ENCODE measurements at regions not wholly inside any gene's neighbourhood (a gene's known extent, or its start where the extent isn't known, plus 50 kb on each side); places are given as distances from the start of the nearest gene placed in this dataset.

DNA sequence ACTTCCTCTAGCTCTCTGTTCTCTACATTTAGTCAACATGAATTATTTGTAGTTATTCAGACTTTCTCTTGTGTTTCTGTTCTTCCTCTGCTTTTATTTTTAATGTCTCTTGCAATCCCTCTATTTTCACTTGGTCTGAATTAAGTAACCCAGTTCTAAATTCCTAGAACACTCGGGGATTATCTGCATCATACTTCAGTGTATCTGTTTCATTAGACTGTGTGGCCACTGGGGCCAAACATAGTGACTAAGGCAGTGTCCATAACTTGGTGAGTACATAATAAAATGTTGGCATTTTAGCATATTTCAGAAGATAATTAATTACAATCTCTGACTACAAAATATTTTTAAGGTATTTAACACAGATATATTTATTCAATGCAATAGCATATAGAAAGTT is 1087.2 kb upstream of the B3GALT2 start:
- CTCF ChIA-PET, result interaction anchor here (1.0 kb wide), 1 partner anchor 58 kb away, joined by 3 read pairs; no protein-coding TSS in a partner anchor
- ATAC-seq (no peak), DNase-seq (no peak)
- H3K36me3 Mint-ChIP-seq (ENCODE audit: low read depth), result no peaks in the 10 kb centered on the region
- H3K27ac Mint-ChIP-seq, result no peak overlapping the region
- TF ChIP-seq, protein P1, sequence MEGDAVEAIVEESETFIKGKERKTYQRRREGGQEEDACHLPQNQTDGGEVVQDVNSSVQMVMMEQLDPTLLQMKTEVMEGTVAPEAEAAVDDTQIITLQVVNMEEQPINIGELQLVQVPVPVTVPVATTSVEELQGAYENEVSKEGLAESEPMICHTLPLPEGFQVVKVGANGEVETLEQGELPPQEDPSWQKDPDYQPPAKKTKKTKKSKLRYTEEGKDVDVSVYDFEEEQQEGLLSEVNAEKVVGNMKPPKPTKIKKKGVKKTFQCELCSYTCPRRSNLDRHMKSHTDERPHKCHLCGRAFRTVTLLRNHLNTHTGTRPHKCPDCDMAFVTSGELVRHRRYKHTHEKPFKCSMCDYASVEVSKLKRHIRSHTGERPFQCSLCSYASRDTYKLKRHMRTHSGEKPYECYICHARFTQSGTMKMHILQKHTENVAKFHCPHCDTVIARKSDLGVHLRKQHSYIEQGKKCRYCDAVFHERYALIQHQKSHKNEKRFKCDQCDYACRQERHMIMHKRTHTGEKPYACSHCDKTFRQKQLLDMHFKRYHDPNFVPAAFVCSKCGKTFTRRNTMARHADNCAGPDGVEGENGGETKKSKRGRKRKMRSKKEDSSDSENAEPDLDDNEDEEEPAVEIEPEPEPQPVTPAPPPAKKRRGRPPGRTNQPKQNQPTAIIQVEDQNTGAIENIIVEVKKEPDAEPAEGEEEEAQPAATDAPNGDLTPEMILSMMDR (IDR thresholded peaks at IDR 0.05), result no peak
- POLR2A ChIA-PET, result no interaction called here
- no peak overlapping the region for H3K4me3 Mint-ChIP-seq
- H3K4me1 Mint-ChIP-seq (ENCODE audit: low read depth), result no peaks in the 10 kb centered on the region
- peaks cover 2% of the 10 kb centered on the region for H3K9me3 Mint-ChIP-seq
- H3K27me3 Mint-ChIP-seq, result no peaks in the 10 kb centered on the region
- intact Hi-C loops (cut with micrococcal nuclease), result no loop called here

DNA sequence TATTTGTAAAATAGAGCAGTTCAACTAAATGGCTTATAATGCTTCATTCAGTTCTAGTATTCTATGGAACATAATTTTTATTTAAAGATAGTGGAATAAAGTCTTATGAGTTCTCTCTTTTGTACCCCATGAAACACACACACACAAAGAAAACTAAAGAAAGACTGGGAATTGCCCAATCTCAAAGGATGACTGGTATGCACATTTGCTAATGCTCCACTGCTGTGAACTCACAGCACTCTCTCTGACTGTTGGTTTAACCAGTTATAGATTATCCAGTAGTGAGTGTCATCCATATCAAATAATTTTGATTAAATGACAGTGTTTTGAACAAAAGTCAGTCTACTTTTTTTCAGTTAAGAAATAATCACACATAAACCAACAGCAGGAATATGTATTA is 1082.4 kb upstream of the B3GALT2 start:
- Mint-ChIP-seq H3K27ac (no peak overlapping the region), H3K27me3 (no peaks in the 10 kb centered on the region), H3K9me3 (peaks cover 2% of the 10 kb centered on the region), H3K36me3 (ENCODE audit: low read depth) (peaks cover 6% of the 10 kb centered on the region), H3K4me3 (no peak overlapping the region), H3K4me1 (ENCODE audit: low read depth) (no peaks in the 10 kb centered on the region)
- ChIA-PET CTCF (no interaction called here), POLR2A (no interaction called here)
- intact Hi-C loops (cut with micrococcal nuclease), result no loop called here
- ATAC-seq, result no peak
- DNase-seq, result no peak
- TF ChIP-seq, protein P1 (IDR thresholded peaks at IDR 0.05), result no peak

GRCh38 chr1:194267021-194267420 is 1080.6 kb upstream of the B3GALT2 start:
- POLR2A ChIA-PET, result no interaction called here
- no peak for DNase-seq
- no peak overlapping the region for H3K4me3 Mint-ChIP-seq
- no peak for ATAC-seq
- H3K36me3 Mint-ChIP-seq (ENCODE audit: low read depth), result peaks cover 13% of the 10 kb centered on the region
- no peaks in the 10 kb centered on the region for H3K27me3 Mint-ChIP-seq
- TF ChIP-seq, protein P1 (IDR thresholded peaks at IDR 0.05), result no peak
- H3K27ac Mint-ChIP-seq, result no peak overlapping the region
- CTCF ChIA-PET, result no interaction called here
- intact Hi-C loops (cut with micrococcal nuclease), result no loop called here
- no peaks in the 10 kb centered on the region for H3K4me1 Mint-ChIP-seq (ENCODE audit: low read depth)
- peaks cover 10% of the 10 kb centered on the region for H3K9me3 Mint-ChIP-seq

- Mint-ChIP-seq H3K9me3 (peaks cover 1% of the 10 kb centered on the region), H3K4me3 (no peak overlapping the region), H3K4me1 (ENCODE audit: low read depth) (peaks cover 3% of the 10 kb centered on the region), H3K27ac (no peak overlapping the region), H3K27me3 (no peaks in the 10 kb centered on the region), H3K36me3 (ENCODE audit: low read depth) (no peaks in the 10 kb centered on the region)
- ChIA-PET CTCF (no interaction called here), POLR2A (interaction anchor here (0.7 kb wide), 1 partner anchor 49 kb away, joined by 3 read pairs; no protein-coding TSS in a partner anchor)
- intact Hi-C loops (cut with micrococcal nuclease), result no loop called here
- ATAC-seq (no peak), DNase-seq (no peak)
- TF ChIP-seq, protein P1 (IDR thresholded peaks at IDR 0.05), result no peak
Measured at GRCh38 chr1:194256010-194256409, 1069.6 kb upstream of the B3GALT2 start.

GRCh38 chr1:194252199-194252598 is 1065.8 kb upstream of the B3GALT2 start:
- intact Hi-C loops (cut with micrococcal nuclease), result no loop called here

More at GRCh38 chr1:194252199-194252598, 1065.8 kb upstream of the B3GALT2 start:
- no peak overlapping the region for H3K4me3 Mint-ChIP-seq
- DNase-seq (no peak), ATAC-seq (no peak)
- H3K4me1 Mint-ChIP-seq (ENCODE audit: low read depth), result peaks cover 6% of the 10 kb centered on the region
- ChIA-PET POLR2A (no interaction called here), CTCF (no interaction called here)
- H3K27ac Mint-ChIP-seq, result no peak overlapping the region
- no peaks in the 10 kb centered on the region for H3K36me3 Mint-ChIP-seq (ENCODE audit: low read depth)
- H3K27me3 Mint-ChIP-seq, result no peaks in the 10 kb centered on the region
- no peaks in the 10 kb centered on the region for H3K9me3 Mint-ChIP-seq
- TF ChIP-seq, protein P1 (IDR thresholded peaks at IDR 0.05), result no peak
